ENCODE measurements at regions not wholly inside any gene's neighbourhood (a gene's known extent, or its start where the extent isn't known, plus 50 kb on each side); places are given as distances from the start of the nearest gene placed in this dataset.

- H3K36me3 Mint-ChIP-seq (ENCODE audit: low read depth), result no peaks in the 10 kb centered on the region
- no peak overlapping the region for H3K27ac Mint-ChIP-seq
- DNase-seq, result no peak
- H3K4me3 Mint-ChIP-seq, result no peak overlapping the region
- no peaks in the 10 kb centered on the region for H3K4me1 Mint-ChIP-seq
- POLR2A ChIA-PET, result no interaction called here
- peaks cover 5% of the 10 kb centered on the region for H3K9me3 Mint-ChIP-seq
- H3K27me3 Mint-ChIP-seq, result peaks cover 3% of the 10 kb centered on the region
- CTCF ChIA-PET, result interaction anchor here (0.7 kb wide), 1 partner anchor 26 kb away, joined by 4 read pairs; no protein-coding TSS in a partner anchor
Measured at GRCh38 chr7:131890176-131890575, 333.7 kb upstream of the PODXL start.

- no peak for DNase-seq
- Mint-ChIP-seq H3K36me3 (ENCODE audit: low read depth) (no peaks in the 10 kb centered on the region), H3K4me3 (no peak overlapping the region), H3K9me3 (peaks cover 6% of the 10 kb centered on the region), H3K27ac (no peak overlapping the region), H3K27me3 (peaks cover 3% of the 10 kb centered on the region), H3K4me1 (no peaks in the 10 kb centered on the region)
- POLR2A ChIA-PET, result no interaction called here
- CTCF ChIA-PET, result no interaction called here
Measured at GRCh38 chr7:131889572-131890150, 333.2 kb upstream of the PODXL start.

- Mint-ChIP-seq H3K4me1 (no peaks in the 10 kb centered on the region), H3K9me3 (peaks cover 8% of the 10 kb centered on the region), H3K4me3 (no peak overlapping the region), H3K27me3 (no peaks in the 10 kb centered on the region), H3K27ac (no peak overlapping the region), H3K36me3 (ENCODE audit: low read depth) (no peaks in the 10 kb centered on the region)
- DNase-seq, result no peak
- ChIA-PET POLR2A (no interaction called here), CTCF (interaction anchor here (0.6 kb wide), 1 partner anchor 841 kb away, joined by 3 read pairs; no protein-coding TSS in a partner anchor)
Measured at GRCh38 chr7:131883769-131884168, 327.3 kb upstream of the PODXL start.

DNA sequence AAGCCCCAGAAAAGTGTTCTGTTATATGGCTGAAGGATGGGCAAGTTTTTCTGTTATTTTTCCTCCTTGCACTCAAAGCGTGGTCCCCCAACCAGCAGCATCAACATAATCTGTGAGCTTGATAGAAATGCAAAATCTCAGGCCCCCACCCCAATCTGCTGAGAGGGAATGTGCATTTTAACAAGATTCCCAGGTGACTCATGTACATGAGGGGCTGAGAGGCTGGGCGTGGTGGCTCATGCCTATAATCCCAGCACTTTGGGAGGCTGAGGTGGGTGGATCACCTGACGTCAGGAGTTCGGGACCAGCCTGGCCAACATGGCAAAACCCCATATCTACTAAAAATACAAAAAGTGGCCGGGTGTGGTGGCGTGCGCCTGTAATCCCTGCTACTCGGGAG, 326.8 kb upstream of the PODXL start:
- Mint-ChIP-seq H3K36me3 (ENCODE audit: low read depth) (no peaks in the 10 kb centered on the region), H3K27ac (no peak overlapping the region), H3K27me3 (no peaks in the 10 kb centered on the region), H3K9me3 (peaks cover 8% of the 10 kb centered on the region), H3K4me1 (no peaks in the 10 kb centered on the region), H3K4me3 (no peak overlapping the region)
- no peak for DNase-seq
- ChIA-PET CTCF (no interaction called here), POLR2A (no interaction called here)

- peaks cover 8% of the 10 kb centered on the region for H3K9me3 Mint-ChIP-seq
- ChIA-PET CTCF (no interaction called here), POLR2A (no interaction called here)
- no peak overlapping the region for H3K27ac Mint-ChIP-seq
- no peak for DNase-seq
- no peaks in the 10 kb centered on the region for H3K36me3 Mint-ChIP-seq (ENCODE audit: low read depth)
- no peak overlapping the region for H3K4me3 Mint-ChIP-seq
- H3K27me3 Mint-ChIP-seq, result no peaks in the 10 kb centered on the region
- no peaks in the 10 kb centered on the region for H3K4me1 Mint-ChIP-seq
Measured at GRCh38 chr7:131882321-131882720, 325.9 kb upstream of the PODXL start.

DNA sequence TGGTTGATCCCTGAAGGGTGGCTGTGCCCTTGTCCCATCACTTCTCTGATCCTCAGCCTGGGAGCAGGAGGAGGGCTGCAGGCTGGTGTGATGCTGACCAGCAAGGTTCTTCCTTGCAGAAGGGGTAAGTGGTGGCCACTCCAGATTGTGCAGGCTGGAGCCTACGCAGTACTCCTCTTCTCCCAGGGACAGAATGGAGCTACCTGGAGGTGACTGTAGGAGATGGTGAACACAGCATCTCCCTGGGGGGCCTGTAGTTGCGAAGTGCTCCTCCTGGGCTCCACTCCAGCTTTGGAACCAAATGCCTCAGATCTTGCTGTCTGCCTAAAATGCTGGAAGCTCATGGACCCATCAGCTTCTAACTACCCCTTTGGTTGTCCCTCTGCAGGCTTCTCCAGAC, 323.6 kb upstream of the PODXL start:
- Mint-ChIP-seq H3K36me3 (ENCODE audit: low read depth) (no peaks in the 10 kb centered on the region), H3K27ac (no peak overlapping the region), H3K4me1 (no peaks in the 10 kb centered on the region), H3K9me3 (peaks cover 3% of the 10 kb centered on the region), H3K4me3 (no peak overlapping the region), H3K27me3 (no peaks in the 10 kb centered on the region)
- DNase-seq, result no peak
- ChIA-PET POLR2A (no interaction called here), CTCF (no interaction called here)

- no peaks in the 10 kb centered on the region for H3K4me1 Mint-ChIP-seq
- POLR2A ChIA-PET, result no interaction called here
- no peaks in the 10 kb centered on the region for H3K9me3 Mint-ChIP-seq
- no peaks in the 10 kb centered on the region for H3K27me3 Mint-ChIP-seq
- no peak for DNase-seq
- no peaks in the 10 kb centered on the region for H3K36me3 Mint-ChIP-seq (ENCODE audit: low read depth)
- CTCF ChIA-PET, result no interaction called here
- no peak overlapping the region for H3K4me3 Mint-ChIP-seq
- H3K27ac Mint-ChIP-seq, result no peak overlapping the region
Measured at GRCh38 chr7:131879424-131879823, 323.0 kb upstream of the PODXL start.

DNA sequence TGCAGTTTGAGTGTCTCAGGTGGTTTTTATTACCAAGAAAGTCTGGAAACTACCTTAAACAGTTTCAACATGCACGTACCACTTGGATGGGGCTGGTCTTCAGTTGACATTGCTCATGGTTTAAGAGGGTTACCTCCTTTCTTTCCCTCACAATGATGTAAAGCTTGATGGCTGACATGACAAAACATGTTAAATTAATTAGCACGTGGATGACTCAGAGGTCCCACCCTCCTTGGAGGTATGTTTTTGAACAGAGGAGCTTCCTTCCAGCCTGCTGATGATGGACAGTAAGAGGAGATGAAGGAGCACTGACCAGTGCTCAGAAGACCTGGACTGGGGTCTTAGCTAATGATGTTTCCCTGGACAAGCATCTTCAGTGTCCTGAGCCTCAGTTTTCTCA, 322.3 kb upstream of the PODXL start:
- H3K4me1 Mint-ChIP-seq, result no peaks in the 10 kb centered on the region
- no peak overlapping the region for H3K4me3 Mint-ChIP-seq
- no peak overlapping the region for H3K27ac Mint-ChIP-seq
- H3K9me3 Mint-ChIP-seq, result no peaks in the 10 kb centered on the region
- no peaks in the 10 kb centered on the region for H3K36me3 Mint-ChIP-seq (ENCODE audit: low read depth)
- POLR2A ChIA-PET, result no interaction called here
- DNase-seq, result no peak
- H3K27me3 Mint-ChIP-seq, result no peaks in the 10 kb centered on the region
- CTCF ChIA-PET, result interaction anchor here (0.7 kb wide), 1 partner anchor 117 kb away, joined by 3 read pairs; no protein-coding TSS in a partner anchor

DNA sequence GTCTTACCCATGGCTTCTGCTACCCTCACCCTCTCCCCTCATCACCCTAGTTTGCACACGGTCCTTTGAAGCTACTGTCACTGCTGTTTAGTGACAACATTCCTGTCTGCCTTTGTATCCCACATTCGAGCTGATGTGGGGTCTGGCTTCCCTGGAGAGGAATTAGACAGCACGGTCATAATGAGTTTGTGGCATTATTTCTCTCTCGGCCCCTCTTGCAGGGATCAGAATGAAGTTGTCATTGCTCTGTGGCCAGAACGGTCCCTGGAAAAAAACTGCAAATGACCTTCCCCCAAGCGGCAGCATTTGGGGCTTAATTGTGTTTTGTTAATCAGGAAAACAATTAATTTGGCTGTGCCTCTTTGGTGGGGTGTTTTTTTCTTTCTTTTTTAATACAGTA, 317.2 kb upstream of the PODXL start:
- no peaks in the 10 kb centered on the region for H3K27me3 Mint-ChIP-seq
- H3K9me3 Mint-ChIP-seq, result no peaks in the 10 kb centered on the region
- no peak overlapping the region for H3K27ac Mint-ChIP-seq
- no peaks in the 10 kb centered on the region for H3K36me3 Mint-ChIP-seq (ENCODE audit: low read depth)
- H3K4me1 Mint-ChIP-seq, result no peaks in the 10 kb centered on the region
- ChIA-PET POLR2A (no interaction called here), CTCF (no interaction called here)
- DNase-seq, result no peak
- no peak overlapping the region for H3K4me3 Mint-ChIP-seq

GRCh38 chr7:131869986-131870385, 313.6 kb upstream of the PODXL start:
- DNase-seq, result no peak
- Mint-ChIP-seq H3K4me1 (no peaks in the 10 kb centered on the region), H3K27me3 (no peaks in the 10 kb centered on the region), H3K36me3 (ENCODE audit: low read depth) (no peaks in the 10 kb centered on the region), H3K27ac (no peak overlapping the region), H3K9me3 (no peaks in the 10 kb centered on the region), H3K4me3 (no peak overlapping the region)
- CTCF ChIA-PET, result no interaction called here
- POLR2A ChIA-PET, result no interaction called here

GRCh38 chr7:131869169-131869844, 312.9 kb upstream of the PODXL start:
- ChIA-PET POLR2A (no interaction called here), CTCF (no interaction called here)
- Mint-ChIP-seq H3K36me3 (ENCODE audit: low read depth) (no peaks in the 10 kb centered on the region), H3K9me3 (no peaks in the 10 kb centered on the region), H3K27me3 (no peaks in the 10 kb centered on the region), H3K27ac (no peak overlapping the region), H3K4me3 (no peak overlapping the region), H3K4me1 (no peaks in the 10 kb centered on the region)
- no peak for DNase-seq

DNA sequence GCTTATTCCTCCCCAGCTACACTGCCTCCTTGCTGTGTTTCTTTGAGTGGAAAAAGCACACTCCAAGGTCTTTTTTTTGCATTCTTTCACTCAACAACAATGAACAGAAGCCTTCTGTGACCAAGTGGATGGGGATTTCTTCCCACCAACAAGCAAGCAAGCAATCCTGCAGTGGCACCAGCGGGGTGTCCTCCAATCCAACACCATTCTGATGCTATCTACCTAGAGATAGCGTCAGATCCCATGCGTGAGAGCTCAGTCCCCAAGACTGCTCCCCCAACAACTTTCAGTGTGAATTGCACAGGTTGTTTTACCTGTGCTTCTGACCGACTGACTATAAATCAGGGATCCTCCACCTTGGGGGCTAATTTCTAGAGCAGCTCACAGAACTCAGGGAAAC, 311.0 kb upstream of the PODXL start:
- ChIA-PET POLR2A (no interaction called here), CTCF (no interaction called here)

DNA sequence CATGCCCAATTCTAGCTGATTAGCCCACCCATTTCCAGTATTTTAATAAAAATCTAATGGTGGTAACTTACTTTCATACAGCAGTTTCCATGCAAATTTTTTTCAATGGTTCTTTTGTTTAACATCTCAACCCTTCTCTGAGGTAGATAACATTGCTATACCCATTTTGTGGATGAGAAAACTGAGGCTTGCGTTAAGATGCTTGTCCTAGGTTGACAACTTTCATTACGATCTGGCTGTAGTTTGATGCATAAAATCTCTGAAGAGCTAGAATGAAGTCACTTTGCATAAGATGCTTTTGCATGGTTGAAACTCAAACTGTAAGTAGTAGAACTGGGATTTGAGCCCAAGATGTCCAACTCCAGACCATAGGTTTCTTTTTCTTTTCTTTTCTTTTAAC, 309.5 kb upstream of the PODXL start:
- DNase-seq, result no peak
- H3K27ac Mint-ChIP-seq, result no peak overlapping the region
- H3K9me3 Mint-ChIP-seq, result no peaks in the 10 kb centered on the region
- no peaks in the 10 kb centered on the region for H3K27me3 Mint-ChIP-seq
- H3K36me3 Mint-ChIP-seq (ENCODE audit: low read depth), result no peaks in the 10 kb centered on the region
- ChIA-PET CTCF (no interaction called here), POLR2A (no interaction called here)
- H3K4me1 Mint-ChIP-seq, result no peaks in the 10 kb centered on the region
- H3K4me3 Mint-ChIP-seq, result no peak overlapping the region

More for the DNA sequence above, 311.0 kb upstream of the PODXL start:
- Mint-ChIP-seq H3K4me1 (no peaks in the 10 kb centered on the region), H3K27ac (no peak overlapping the region), H3K27me3 (no peaks in the 10 kb centered on the region), H3K4me3 (no peak overlapping the region), H3K36me3 (ENCODE audit: low read depth) (no peaks in the 10 kb centered on the region), H3K9me3 (no peaks in the 10 kb centered on the region)
- DNase-seq, result no peak

All from activated CD4-positive, alpha-beta T cell treated with anti-CD3 and anti-CD28 coated beads, Interleukin-2, amount 10 ng/mL, durations not matched to agents 7 days and 5 days (primary cell).